ENCODE measurements at regions not wholly inside any gene's neighbourhood (a gene's known extent, or its start where the extent isn't known, plus 50 kb on each side); places are given as distances from the start of the nearest gene placed in this dataset.
A peak's percentile ranks its signal among the peaks of the same experiment; 100 is the strongest.
"Not testable (repeated sequence)": the region's sequence is repeated elsewhere in the genome, so short reads cannot be mapped to it uniquely, and the experiment has no call there.

DNA sequence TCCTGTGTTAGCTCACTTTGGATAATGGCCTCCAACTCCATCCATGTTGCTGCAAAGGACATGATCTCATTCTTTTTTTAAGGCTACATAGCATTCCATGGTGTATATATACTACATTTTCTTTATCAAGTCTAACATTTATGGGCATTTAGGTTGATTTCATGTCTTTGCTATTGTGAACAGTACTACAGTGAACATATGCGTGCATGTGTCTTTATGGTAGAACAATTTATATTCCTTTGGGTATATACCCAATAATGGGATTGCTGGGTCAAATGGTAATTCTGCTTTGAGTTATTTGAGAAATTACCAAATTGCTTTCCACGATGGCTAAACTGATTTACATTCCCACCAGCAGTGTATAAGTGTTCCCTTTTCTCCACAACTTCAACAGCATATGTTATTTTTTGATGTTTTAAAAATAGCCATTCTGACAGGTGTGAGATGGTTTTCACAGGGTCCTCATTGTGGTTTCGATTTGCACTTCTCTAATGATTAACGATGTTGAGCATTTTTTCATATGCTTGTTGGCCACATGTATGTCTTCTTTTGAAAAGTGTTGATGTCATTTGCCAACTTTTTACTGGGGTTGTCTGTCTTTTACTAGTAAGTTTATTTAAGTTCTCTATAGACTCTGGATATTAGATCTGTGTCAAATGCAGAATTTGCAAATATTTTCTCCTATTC, 133.4 kb downstream of the MC4R start:
- intact Hi-C loops (cut with micrococcal nuclease; ENCODE audit: unreplicated experiment); H3K36me3 ChIP-seq (ENCODE audit: control insufficient read depth in 2 of 2, insufficient read depth in 2 of 2, low read length in 1 of 2); H3K9ac ChIP-seq (ENCODE audit: control insufficient read depth, insufficient read depth, low read length); H3K4me1 ChIP-seq (ENCODE audit: control insufficient read depth, insufficient read depth, low read length); H3K27me3 ChIP-seq (replicated peaks in 1 of 2; ENCODE audit: control insufficient read depth in 2 of 2, insufficient read depth in 2 of 2, low read length in 1 of 2); CTCF ChIA-PET; H3K4me3 ChIP-seq; H3K4me2 ChIP-seq (ENCODE audit: control insufficient read depth, insufficient read depth); H3K27ac ChIP-seq (ENCODE audit: control insufficient read depth, insufficient read depth); H4K20me1 ChIP-seq (ENCODE audit: control insufficient read depth, insufficient read depth); in situ Hi-C loops (cut with MboI); POLR2A ChIA-PET; H3K9me3 ChIP-seq (replicated peaks; ENCODE audit: control insufficient read depth, insufficient read depth, low read length); H3K79me2 ChIP-seq (ENCODE audit: control insufficient read depth, insufficient read depth, low read length); SMC1A ChIA-PET (ENCODE audit: uncharacterized antibody, unreplicated experiment); H2AFZ ChIP-seq (ENCODE audit: control insufficient read depth, low read depth, low read length); RAD21 ChIA-PET (ENCODE audit: unreplicated experiment); BruUV-seq (replicated peaks): not testable (repeated sequence)
- DNase-seq (ENCODE audit: low read depth, low spot score) = peak; percentile 28
- 26% methylated on average over 4 of the region's 4 CpGs for WGBS (ENCODE audit: insufficient coverage, insufficient replicate concordance, low lambda C conversion rate, missing lambda C conversion rate)
- peak; percentile 47 for FAIRE-seq
- ATAC-seq = peak; percentile 59
- TF ChIP-seq, protein P1, sequence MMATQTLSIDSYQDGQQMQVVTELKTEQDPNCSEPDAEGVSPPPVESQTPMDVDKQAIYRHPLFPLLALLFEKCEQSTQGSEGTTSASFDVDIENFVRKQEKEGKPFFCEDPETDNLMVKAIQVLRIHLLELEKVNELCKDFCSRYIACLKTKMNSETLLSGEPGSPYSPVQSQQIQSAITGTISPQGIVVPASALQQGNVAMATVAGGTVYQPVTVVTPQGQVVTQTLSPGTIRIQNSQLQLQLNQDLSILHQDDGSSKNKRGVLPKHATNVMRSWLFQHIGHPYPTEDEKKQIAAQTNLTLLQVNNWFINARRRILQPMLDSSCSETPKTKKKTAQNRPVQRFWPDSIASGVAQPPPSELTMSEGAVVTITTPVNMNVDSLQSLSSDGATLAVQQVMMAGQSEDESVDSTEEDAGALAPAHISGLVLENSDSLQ (IDR thresholded peaks at IDR 0.05) = 0 out of 2 replicates have a peak, but pooled peaks have one; percentile 29
- TF ChIP-seq ATF7 (IDR thresholded peaks at IDR 0.05; ENCODE audit: low read depth) = peak; percentile 64
- TF ChIP-seq TCF12 (IDR thresholded peaks at IDR 0.05; ENCODE audit: low read depth, low read length) = 0 out of 2 replicates have a peak, but pooled peaks have one; percentile 30
- TF ChIP-seq, protein P2, sequence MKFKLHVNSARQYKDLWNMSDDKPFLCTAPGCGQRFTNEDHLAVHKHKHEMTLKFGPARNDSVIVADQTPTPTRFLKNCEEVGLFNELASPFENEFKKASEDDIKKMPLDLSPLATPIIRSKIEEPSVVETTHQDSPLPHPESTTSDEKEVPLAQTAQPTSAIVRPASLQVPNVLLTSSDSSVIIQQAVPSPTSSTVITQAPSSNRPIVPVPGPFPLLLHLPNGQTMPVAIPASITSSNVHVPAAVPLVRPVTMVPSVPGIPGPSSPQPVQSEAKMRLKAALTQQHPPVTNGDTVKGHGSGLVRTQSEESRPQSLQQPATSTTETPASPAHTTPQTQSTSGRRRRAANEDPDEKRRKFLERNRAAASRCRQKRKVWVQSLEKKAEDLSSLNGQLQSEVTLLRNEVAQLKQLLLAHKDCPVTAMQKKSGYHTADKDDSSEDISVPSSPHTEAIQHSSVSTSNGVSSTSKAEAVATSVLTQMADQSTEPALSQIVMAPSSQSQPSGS (IDR thresholded peaks at IDR 0.05; ENCODE audit: low read length) = 0 out of 2 replicates have a peak, but pooled peaks have one; percentile 28
- peak; percentile 52; the same call in 1 of the 2 replicates for TF ChIP-seq RUNX3 (IDR thresholded peaks at IDR 0.05; ENCODE audit: low read length)
- TF ChIP-seq IKZF1 (conservative IDR thresholded peaks at IDR 0.05) = peak; percentile 41; the same call in 1 of the 2 replicates
- peak; percentile 55; the same call in 1 of the 2 replicates for TF ChIP-seq MTA2 (IDR thresholded peaks at IDR 0.05; ENCODE audit: low read depth)
- TF ChIP-seq MEF2A (IDR thresholded peaks at IDR 0.05; ENCODE audit: insufficient read depth, low read depth, low read length) = peak; percentile 73; the same call in 1 of the 2 replicates
- TF ChIP-seq MEF2B (IDR thresholded peaks at IDR 0.05; ENCODE audit: partially characterized antibody, poor library complexity, severe bottlenecking) = peak; percentile 45

Data from GM12878 (cell line).